Activated T-helper 1 cell treated with anti-CD3 and anti-CD28 coated beads, Interleukin-12 subunit alpha, Interleukin-12 subunit beta, Interleukin-2, Interleukin-4 antibody, amounts not matched to agents 30 ng/mL and 10 ng/mL and 1 ng/mL, durations not matched to agents 14 hours and 24 hours and 36 hours (primary cell): ENCODE measurements at regions not wholly inside any gene's neighbourhood (a gene's known extent, or its start where the extent isn't known, plus 50 kb on each side); places are given as distances from the start of the nearest gene placed in this dataset.

Source experiments
- DNase-seq: peaks from one replicate; pipeline ENCODE4 v3.0.0; 2021; ENCODE audit warnings: low spot score
- H3K27ac Mint-ChIP-seq: one replicate; pipeline ENCODE4 v1.8.0; 2021; ENCODE audit warnings: mild to moderate bottlenecking, mixed read lengths
- H3K27me3 Mint-ChIP-seq: one replicate; pipeline ENCODE4 v1.8.0; 2022; ENCODE audit warnings: mild to moderate bottlenecking, moderate library complexity, mixed read lengths; ENCODE audit not compliant: insufficient read depth
- H3K36me3 Mint-ChIP-seq: one replicate; pipeline ENCODE4 v1.8.0; 2021; ENCODE audit warnings: low read depth, mixed read lengths
- H3K4me1 Mint-ChIP-seq: one replicate; pipeline ENCODE4 v1.8.0; 2021; ENCODE audit warnings: low read depth, mixed read lengths
- H3K4me3 Mint-ChIP-seq: one replicate; pipeline ENCODE4 v1.8.0; 2021; ENCODE audit warnings: mild to moderate bottlenecking, moderate library complexity, mixed read lengths
- H3K9me3 Mint-ChIP-seq: one replicate; pipeline ENCODE4 v1.8.0; 2021; ENCODE audit warnings: mixed read lengths
- intact Hi-C: fragments of 100-400 bp; cut with micrococcal nuclease; formaldehyde crosslinking; loops from one replicate; pipeline ENCODE4 v1.15.1; 2024

DNA sequence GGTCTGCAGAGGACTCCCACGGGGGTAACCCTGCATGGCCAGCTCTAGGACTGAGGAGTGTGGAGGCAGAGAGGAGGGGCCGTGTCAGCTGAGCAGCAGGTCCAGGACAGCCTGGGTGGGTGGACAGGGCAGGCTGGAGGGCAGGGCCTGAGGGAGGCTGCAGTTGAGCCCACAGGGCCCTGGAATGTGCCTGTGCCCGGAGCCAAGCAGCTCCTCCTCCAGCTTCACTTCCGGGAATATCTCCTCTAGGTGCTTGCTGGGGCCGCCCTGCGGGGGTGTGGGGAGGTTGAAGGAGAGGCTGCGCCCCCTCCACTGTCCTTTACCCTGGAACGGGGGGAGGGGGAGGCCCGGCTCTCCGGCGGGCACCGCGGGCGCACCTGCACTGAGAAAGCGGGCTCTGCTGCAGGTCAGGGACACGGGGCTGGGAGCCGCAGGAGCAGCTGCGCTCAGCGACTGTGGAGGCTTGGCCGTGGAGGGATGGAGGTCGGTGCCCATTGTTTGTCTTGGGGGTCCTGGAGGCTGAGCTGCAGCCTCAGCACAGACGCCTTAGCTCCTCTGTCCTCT is 1293.2 kb downstream of the BRD1 start:
- DNase-seq = no peak
- intact Hi-C loops = no loop called here
- H3K36me3 Mint-ChIP-seq = no peaks in the 10 kb centered on the region

DNA sequence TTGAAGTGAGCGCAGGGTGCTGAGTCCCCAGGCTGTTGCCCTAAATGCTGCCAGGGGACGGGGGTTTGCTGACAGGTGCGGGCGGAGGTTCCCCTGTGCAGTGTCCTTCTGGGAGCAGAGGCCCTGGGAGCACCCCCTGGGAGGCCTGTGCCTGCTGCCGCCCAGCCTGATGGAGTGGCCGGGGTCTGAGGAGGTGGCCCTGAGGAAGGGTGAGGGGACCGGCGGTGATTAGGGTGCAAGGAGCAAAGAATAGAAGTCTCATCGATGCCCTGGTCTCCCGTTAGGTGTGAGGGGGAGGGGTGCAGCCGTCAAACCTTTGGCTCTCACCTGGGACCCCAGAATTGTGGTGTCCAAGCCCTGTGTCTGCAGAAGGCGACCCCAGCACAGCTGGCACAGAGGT is 1294.7 kb downstream of the BRD1 start:
- Mint-ChIP-seq H3K9me3 (no peaks in the 10 kb centered on the region), H3K4me1 (no peaks in the 10 kb centered on the region), H3K36me3 (no peaks in the 10 kb centered on the region), H3K27me3 (no peaks in the 10 kb centered on the region), H3K4me3 (no peak overlapping the region), H3K27ac (no peak overlapping the region)
- DNase-seq = no peak
- intact Hi-C loops = no loop called here

More for the DNA sequence above, 1293.2 kb downstream of the BRD1 start:
- H3K9me3 Mint-ChIP-seq = no peaks in the 10 kb centered on the region
- no peaks in the 10 kb centered on the region for H3K4me1 Mint-ChIP-seq
- no peak overlapping the region for H3K27ac Mint-ChIP-seq
- H3K4me3 Mint-ChIP-seq = no peak overlapping the region
- H3K27me3 Mint-ChIP-seq = no peaks in the 10 kb centered on the region

DNA sequence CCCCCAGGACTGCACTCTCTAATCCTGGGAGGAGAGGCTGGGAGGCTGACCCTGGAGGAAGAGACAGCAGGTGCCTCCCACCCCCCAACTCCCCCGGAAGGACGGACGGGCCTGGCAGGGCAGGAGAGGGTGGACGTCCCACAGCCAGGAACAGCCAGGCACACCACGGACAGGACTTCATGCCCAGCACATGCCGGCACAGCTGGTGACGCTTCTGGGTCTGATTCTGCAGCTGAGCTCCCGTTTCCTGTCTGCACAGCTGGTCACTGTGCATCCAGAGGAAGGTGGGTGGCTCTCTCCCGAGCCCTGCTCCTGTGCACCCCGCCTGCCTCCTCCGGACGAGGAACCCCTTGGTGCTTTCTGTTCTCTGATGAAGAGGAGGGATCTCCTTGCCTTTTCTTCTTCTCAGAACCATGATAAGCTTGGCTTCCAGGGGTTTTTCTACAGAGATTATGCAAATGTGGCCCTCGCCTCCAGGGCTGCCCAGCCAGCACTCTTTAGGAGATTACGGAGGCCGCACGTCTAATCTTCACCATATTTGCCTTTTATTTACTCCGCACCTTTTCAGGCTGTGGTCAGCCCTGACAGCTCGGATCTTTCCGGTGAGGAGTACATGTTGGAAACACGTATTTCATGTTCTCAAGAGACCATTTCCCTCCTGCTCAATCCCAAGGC is 1295.8 kb downstream of the BRD1 start:
- intact Hi-C loops = no loop called here
- Mint-ChIP-seq H3K27me3 (no peaks in the 10 kb centered on the region), H3K4me3 (no peak overlapping the region)

DNA sequence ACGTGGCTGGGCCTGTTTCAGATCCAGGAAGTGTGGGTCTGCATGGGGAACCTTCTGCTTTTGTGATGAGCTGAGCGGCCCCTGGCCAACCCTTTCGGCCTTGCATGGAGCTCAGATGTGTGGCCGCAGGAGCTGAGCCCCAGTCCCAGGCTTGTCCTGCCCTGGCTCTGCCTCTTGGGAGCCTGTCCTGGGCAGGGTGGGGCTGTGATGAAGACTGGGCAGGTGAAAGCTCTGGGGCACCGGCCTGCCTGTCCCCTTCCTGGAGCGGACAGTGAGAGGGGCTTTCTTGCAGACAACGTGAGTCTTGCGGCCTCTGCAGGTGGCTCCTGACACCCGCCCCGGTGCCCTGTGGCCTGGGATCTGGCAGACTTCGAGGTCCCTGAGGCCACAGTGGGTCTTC is 1296.6 kb downstream of the BRD1 start:
- no peak for DNase-seq

More for the DNA sequence above, 1295.8 kb downstream of the BRD1 start:
- DNase-seq = no peak
- H3K27ac Mint-ChIP-seq = no peak overlapping the region
- H3K36me3 Mint-ChIP-seq = no peaks in the 10 kb centered on the region
- no peaks in the 10 kb centered on the region for H3K9me3 Mint-ChIP-seq
- H3K4me1 Mint-ChIP-seq = no peaks in the 10 kb centered on the region

DNA sequence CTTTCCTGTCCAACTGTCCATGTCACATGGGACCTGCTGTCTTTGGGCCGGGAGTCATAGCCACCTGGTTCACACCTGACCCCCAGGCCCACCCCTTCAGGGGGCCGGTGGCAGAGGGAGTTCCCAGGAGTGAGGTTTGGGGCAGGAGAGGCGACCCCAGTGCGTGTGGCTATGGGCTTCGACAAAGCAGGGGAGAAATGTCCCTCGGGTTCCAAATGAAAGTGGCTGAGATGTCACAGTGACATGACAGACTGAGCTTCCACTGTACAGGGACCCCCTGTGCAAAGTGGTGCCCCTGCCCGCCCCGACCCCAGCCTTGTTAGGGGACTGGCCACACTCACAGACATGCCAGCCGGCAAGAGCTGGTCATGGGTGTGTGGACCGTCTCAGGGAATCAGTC is 1297.0 kb downstream of the BRD1 start:
- Mint-ChIP-seq H3K36me3 (no peaks in the 10 kb centered on the region), H3K9me3 (no peaks in the 10 kb centered on the region), H3K27me3 (no peaks in the 10 kb centered on the region), H3K4me1 (no peaks in the 10 kb centered on the region), H3K4me3 (no peak overlapping the region), H3K27ac (no peak overlapping the region)
- DNase-seq = no peak
- intact Hi-C loops = no loop called here

More for the DNA sequence above, 1296.6 kb downstream of the BRD1 start:
- no peaks in the 10 kb centered on the region for H3K27me3 Mint-ChIP-seq
- no peak overlapping the region for H3K4me3 Mint-ChIP-seq
- H3K36me3 Mint-ChIP-seq = no peaks in the 10 kb centered on the region
- intact Hi-C loops = no loop called here
- no peak overlapping the region for H3K27ac Mint-ChIP-seq
- no peaks in the 10 kb centered on the region for H3K4me1 Mint-ChIP-seq
- no peaks in the 10 kb centered on the region for H3K9me3 Mint-ChIP-seq

DNA sequence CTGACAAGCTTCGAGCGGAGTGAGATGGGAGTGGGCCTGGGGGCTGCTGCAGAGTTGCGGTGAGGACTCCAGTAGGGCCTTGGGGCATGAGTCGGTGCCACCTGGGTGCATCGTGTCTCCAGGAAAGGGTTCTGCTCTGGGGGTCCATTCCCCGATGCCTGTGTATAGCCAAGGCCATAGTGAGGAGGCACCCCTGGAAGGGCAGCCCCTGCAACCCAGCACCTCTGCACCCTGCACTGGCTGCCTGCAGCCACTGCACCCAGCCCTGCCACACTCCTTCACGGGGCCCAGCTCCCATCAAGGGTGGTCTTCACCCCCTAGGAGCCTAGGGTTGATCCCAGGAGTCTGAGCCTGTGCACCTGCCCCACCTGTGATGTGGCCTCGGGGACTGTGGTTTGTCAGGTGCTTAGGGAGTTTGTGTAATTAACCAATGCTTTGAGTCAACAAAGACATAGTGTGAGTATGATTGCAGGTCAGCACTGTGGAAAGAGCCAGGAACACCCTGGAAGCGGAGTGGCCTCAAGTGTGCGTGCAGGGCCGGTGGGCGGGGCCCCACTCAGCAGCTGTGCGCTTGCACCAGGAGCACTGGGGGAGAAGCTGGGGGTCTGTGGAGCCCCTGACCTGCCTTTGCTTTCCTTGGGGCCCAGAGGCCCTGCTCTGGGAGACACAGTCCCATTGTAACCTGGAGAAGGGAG is 1299.3 kb downstream of the BRD1 start:
- Mint-ChIP-seq H3K27ac (no peak overlapping the region), H3K27me3 (no peaks in the 10 kb centered on the region), H3K36me3 (no peaks in the 10 kb centered on the region), H3K9me3 (no peaks in the 10 kb centered on the region), H3K4me1 (no peaks in the 10 kb centered on the region), H3K4me3 (no peak overlapping the region)
- intact Hi-C loops = no loop called here
- DNase-seq = no peak

DNA sequence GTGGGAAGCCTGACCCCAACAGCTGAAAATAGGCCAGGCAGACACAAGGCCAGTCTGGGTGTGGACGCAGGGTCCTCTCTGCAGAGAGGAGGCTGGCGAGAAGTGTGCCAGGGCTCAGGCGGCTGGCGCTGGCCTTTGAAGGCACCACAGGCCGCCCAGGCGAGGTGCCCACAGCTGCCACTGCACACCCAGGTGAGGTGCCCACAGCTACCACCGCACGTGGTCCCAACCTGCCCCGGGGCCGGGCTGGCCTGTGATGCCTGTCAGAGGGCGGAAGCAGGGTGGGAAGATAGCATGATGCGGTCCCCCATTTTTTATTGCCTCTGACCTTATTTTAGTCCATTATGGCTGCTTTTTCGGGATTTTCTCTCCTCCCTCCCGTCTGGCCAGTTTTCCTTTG is 1303.9 kb downstream of the BRD1 start:
- Mint-ChIP-seq H3K27me3 (no peaks in the 10 kb centered on the region), H3K27ac (no peak overlapping the region), H3K36me3 (no peaks in the 10 kb centered on the region), H3K4me1 (no peaks in the 10 kb centered on the region), H3K4me3 (no peak overlapping the region), H3K9me3 (no peaks in the 10 kb centered on the region)
- no peak for DNase-seq
- intact Hi-C loops = no loop called here

DNA sequence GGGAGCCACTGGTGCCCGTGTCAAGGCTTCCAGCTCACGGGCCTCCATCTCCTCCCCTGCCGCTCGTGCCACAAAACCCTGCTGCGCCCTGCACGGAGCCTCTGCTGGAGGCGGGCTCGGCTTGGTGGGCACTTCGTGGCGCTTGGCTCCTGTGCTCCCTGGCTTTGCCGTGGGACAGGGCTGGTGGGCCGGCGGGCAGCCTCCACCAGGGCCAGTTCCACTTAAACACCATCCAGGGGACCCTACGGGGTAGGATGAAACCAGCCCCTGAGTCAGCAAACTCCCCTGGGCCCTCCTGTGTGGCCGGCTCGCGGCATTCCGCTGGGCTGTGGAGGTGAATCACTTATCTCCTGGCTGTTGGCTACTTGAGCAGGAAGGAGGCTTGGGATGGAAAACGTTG is 1304.6 kb downstream of the BRD1 start:
- no peak overlapping the region for H3K4me3 Mint-ChIP-seq
- H3K9me3 Mint-ChIP-seq = no peaks in the 10 kb centered on the region
- no peaks in the 10 kb centered on the region for H3K27me3 Mint-ChIP-seq

DNA sequence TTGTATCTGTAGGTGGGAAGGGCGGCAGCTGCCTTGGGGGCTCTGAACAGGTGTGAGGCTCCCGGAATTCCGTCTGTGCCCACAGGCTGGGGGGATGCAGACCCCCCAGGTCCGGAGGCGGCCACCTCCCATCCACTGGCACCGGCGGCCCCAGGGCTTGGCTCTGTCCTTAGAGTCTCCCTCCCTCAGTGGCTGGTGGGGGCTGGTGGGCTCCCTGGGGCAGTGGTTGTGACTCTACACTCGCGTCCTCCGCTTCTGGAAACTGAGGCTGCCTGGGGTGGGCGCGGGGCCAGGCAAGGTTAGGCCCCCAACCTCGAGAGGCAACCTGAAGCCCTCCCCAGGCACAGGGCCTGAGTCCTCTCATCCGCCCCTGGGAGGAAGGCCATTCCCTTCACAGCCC is 1305.4 kb downstream of the BRD1 start:
- intact Hi-C loops = no loop called here
- no peak for DNase-seq
- Mint-ChIP-seq H3K9me3 (no peaks in the 10 kb centered on the region), H3K36me3 (no peaks in the 10 kb centered on the region), H3K4me1 (no peaks in the 10 kb centered on the region), H3K27ac (no peak overlapping the region), H3K27me3 (no peaks in the 10 kb centered on the region), H3K4me3 (no peak overlapping the region)

More for the DNA sequence above, 1304.6 kb downstream of the BRD1 start:
- intact Hi-C loops = no loop called here
- no peak overlapping the region for H3K27ac Mint-ChIP-seq
- no peaks in the 10 kb centered on the region for H3K36me3 Mint-ChIP-seq
- no peak for DNase-seq
- H3K4me1 Mint-ChIP-seq = no peaks in the 10 kb centered on the region

DNA sequence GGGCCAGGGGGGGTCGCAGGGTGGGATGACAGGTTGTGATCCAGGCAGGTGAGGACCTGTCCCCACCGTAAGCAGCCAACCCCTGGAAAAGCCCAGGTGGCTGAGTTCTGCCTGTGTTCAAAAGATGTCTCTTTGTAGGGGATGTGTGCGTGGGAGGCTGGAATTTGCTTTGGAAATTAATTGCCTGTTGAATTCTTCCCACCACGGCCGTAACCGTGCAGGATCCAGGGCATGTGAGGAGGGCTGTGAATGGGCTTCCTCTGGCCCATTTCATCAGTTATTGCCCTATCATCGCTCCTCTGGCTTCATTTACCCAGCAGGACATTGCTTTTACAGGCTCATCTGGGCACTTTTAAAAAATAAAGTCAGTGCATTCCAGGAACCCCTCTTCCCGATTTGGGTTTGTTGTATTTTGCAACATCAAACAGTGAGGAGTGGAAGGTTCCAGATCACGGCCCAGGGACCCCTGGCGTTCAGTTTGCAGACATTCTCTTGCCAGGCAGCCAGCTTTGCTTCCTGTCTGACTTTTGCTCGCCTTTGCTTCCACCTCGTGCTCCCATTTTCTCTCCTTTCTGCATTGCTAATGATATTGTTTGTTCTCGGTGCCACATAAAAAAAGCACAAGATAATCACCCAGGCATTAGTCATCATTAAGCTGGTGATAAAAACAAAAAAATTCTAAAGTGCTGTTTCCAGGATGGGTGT is 1306.6 kb downstream of the BRD1 start:
- H3K9me3 Mint-ChIP-seq = no peaks in the 10 kb centered on the region
- no peaks in the 10 kb centered on the region for H3K36me3 Mint-ChIP-seq
- no peaks in the 10 kb centered on the region for H3K27me3 Mint-ChIP-seq
- no peaks in the 10 kb centered on the region for H3K4me1 Mint-ChIP-seq
- H3K27ac Mint-ChIP-seq = no peak overlapping the region
- DNase-seq = no peak
- no peak overlapping the region for H3K4me3 Mint-ChIP-seq
- intact Hi-C loops = no loop called here

DNA sequence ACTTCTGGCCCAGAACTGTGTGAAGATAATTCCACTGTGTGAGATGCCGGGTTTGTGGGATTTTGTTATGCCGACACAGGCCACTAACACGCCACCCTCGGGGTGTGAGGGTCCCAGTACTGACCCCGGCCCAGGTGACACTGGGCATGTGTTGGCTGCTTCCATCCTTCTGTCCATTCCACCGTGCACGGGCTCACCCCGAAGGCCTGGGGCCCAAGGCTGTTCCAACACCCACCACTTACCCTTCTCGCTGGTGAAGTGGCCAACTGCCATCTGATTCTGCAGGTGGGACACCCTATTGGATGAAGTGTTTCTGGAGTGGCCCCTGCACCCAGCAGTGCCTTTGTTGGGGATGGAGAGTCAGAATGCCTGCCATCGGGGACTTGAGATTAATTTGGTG is 1307.5 kb downstream of the BRD1 start:
- Mint-ChIP-seq H3K9me3 (no peaks in the 10 kb centered on the region), H3K4me1 (no peaks in the 10 kb centered on the region), H3K36me3 (no peaks in the 10 kb centered on the region), H3K27ac (no peak overlapping the region), H3K4me3 (no peak overlapping the region), H3K27me3 (no peaks in the 10 kb centered on the region)
- no peak for DNase-seq
- intact Hi-C loops = no loop called here

DNA sequence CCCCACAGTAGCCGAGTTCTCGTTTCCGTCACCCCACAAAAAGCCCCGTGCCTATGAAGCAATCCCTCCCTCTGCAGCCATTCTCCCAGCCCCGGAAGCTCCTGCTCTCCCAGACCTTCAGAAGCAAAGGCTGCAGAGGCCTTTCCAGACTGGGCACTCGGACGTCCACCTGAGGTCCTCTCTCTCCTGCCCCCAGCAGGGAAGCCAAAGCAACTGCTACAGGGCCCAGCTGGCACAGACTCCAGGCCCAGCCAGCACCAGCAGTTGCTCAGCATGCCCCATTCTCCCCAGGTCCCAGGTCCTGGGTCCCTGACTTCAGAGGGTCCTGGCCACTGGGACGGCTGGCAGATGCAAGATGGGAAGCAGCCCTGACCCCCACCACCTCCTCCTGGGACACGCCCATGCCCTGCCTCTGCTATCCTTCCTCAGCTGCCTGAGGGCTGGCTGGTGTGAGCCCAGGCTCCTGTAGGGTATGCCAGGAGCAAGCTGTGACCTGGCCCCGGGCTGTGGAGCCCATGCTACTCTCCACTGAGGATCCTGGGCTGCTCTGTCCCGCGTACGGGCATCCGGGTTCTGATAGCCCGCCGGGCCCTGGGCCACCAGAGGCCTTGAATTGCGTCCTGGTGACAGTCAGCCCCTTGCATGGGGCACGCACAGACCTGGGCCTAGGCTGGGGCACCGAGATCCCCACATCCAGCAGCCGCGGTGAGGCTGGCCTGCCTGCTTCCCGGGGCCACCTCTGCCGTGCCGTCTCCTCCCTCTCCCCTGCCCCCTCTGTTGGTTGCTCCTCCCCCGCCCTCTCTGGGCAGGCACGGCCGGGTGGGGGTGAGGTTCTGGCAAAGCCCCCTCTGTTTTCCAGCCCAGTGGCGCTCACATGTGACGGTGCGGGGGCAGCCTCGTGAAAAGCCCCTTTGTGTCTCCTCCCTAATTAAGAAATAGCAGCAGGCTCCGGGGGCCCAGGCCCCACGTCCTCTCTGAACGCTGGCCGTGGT is 1310.3 kb downstream of the BRD1 start:
- Mint-ChIP-seq H3K4me1 (no peaks in the 10 kb centered on the region), H3K4me3 (no peak overlapping the region), H3K27me3 (no peaks in the 10 kb centered on the region), H3K36me3 (no peaks in the 10 kb centered on the region), H3K9me3 (no peaks in the 10 kb centered on the region), H3K27ac (no peak overlapping the region)
- intact Hi-C loops = no loop called here
- no peak for DNase-seq
